Heart left ventricle (tissue), 13 donors: ENCODE measurements at regions not wholly inside any gene's neighbourhood (a gene's known extent, or its start where the extent isn't known, plus 50 kb on each side); places are given as distances from the start of the nearest gene placed in this dataset.

Experiments used
- CTCF ChIP-seq, 12 donors: fragments of 200-600 bp; sonication (generic) in 4 of 12; IDR thresholded peaks; one replicate each; pipeline versions ENCODE4 v1.5.0 to v1.8.0; 2018 to 2022; ENCODE audit warnings: antibody characterized with exemption in 12 of 12, mild to moderate bottlenecking in 5 of 12
- POLR2A ChIP-seq, 2 donors: fragments of 450-650 bp; IDR thresholded peaks; one replicate each; pipeline ENCODE4 v1.6.1; 2017; ENCODE audit warnings: antibody characterized with exemption in 2 of 2, mild to moderate bottlenecking in 2 of 2, moderate library complexity in 2 of 2
- donor health status: ischemic (EF 13 %, LVEDD 7.1; RV severe dilation, severe dysfunction).
- donor health status: DM: no; HTN: yes; CAD: no.
- donor health status: DM: no; HTN: no; CAD: no.
- donor health status: ischemic (EF 25% LVEDD 6.9; RV normal size, moderate dysfunction).
- donor health status: ischemic (EF 25% LVEDD 5.7; RV mildly dilated, moderate dysfunction).
- donor health status: ischemic (EF 35%, LVEDD 5.7; RV mildly dilated, moderate dysfunction).
- donor health status: nonischemic (EF 11% LVEDD 7.7; RV severe dilation, severe dysfunction).
- donor health status: DM: yes; HTN: yes; CAD: no.
- donor health status: PGD.
- donor health status: ischemic (EF 29% LVEDD 5.4; RV normal size, mild dysfunction).
- donor health status: nonischemic (EF 23%, LVEDD 6.1; RV moderate dilation, normal function).

GRCh38 chr2:146429366-146429765 lies 1415.5 kb upstream of the ACVR2A start:
- TF ChIP-seq CTCF (IDR thresholded peaks at IDR 0.05): no peak
- TF ChIP-seq POLR2A (IDR thresholded peaks at IDR 0.05): no peak
